ENCODE measurements at regions not wholly inside any gene's neighbourhood (a gene's known extent, or its start where the extent isn't known, plus 50 kb on each side); places are given as distances from the start of the nearest gene placed in this dataset.

DNA sequence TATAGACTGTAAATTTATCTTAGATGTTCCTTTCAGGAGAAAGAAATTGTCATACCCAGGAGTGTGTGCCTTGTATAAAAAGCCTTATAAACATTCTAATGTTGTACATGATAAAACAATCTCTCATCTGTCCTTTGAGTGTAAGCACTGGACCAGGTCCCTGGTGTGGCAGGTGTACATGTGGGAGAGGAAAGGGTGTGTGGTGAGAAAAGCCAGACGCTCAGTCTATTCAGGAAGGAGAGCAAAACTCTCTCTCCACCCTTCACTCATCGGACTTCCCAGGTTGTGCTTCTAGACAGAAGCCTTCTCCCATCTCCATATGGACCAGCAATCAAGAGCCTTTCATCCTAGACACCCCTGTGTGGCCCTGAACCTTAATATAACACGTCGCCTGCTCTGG lies 154.2 kb downstream of the ESM1 start:
- H3K27ac ChIP-seq, result no peak overlapping the region
- no peak for TF ChIP-seq ZFX (IDR thresholded peaks at IDR 0.05)
- TF ChIP-seq, protein P1, sequence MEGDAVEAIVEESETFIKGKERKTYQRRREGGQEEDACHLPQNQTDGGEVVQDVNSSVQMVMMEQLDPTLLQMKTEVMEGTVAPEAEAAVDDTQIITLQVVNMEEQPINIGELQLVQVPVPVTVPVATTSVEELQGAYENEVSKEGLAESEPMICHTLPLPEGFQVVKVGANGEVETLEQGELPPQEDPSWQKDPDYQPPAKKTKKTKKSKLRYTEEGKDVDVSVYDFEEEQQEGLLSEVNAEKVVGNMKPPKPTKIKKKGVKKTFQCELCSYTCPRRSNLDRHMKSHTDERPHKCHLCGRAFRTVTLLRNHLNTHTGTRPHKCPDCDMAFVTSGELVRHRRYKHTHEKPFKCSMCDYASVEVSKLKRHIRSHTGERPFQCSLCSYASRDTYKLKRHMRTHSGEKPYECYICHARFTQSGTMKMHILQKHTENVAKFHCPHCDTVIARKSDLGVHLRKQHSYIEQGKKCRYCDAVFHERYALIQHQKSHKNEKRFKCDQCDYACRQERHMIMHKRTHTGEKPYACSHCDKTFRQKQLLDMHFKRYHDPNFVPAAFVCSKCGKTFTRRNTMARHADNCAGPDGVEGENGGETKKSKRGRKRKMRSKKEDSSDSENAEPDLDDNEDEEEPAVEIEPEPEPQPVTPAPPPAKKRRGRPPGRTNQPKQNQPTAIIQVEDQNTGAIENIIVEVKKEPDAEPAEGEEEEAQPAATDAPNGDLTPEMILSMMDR (conservative IDR thresholded peaks at IDR 0.05), result no peak

DNA sequence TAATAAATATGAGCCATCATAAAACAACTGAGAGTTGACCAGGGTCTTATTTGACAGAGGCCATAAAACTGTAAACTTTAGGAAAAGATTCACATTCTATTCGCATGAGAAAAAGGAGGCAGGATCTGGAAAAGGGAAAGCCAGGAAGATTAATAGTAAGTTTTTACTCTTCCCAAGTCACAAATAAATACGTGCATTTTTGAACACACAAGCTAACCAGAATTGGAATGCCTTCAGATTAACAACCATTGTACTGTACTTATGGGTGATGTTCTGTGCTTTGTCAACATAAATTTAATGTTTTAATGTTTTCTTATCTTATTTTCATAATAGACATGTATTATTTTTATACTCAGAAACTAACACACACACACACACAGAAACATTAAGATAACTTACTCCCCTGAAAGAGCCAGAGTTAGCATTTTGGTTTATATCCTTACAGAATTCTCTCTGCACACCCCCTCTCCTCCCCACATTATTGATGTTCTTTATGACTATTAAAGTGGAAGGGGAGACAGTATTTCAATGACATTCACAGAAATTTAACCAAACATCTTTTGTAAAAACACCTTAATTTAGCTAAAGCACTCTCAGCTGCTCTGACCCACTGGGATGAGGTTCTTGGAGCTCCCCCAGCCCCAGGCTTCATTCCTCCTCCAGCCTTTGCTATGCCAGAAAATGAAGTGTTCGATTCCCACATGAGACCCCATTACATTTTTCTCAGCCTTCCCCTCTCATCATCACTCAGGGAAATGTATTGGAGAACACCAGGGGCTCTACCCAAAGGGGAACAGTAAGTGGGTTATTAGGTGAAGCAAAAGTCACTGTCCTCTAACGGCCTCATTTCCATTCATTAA lies 155.5 kb downstream of the ESM1 start:
- H3K27ac ChIP-seq, result no peak overlapping the region
- TF ChIP-seq, protein P1 (conservative IDR thresholded peaks at IDR 0.05), result no peak
- no peak for TF ChIP-seq ZFX (IDR thresholded peaks at IDR 0.05)

DNA sequence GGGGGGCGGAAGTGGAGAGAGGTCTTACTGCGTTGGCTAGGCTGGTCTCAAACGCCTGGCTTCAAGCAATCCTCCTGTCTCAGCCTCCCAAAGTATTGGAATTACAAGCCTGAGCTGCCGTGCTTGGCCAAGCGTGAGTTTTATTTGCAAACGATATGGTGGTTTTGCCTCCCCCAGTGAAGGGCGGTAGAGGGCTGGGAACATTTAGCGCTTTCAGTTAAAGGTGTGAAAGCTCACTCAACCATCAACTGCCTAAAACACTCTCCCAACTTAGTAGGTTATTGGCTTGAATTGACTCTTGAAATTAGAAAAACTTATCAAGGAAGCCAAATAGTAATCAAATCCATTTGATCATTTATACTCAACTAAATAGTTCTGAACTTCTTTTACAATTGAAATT lies 156.3 kb downstream of the ESM1 start:
- no peak for TF ChIP-seq ZFX (IDR thresholded peaks at IDR 0.05)
- TF ChIP-seq, protein P1 (conservative IDR thresholded peaks at IDR 0.05), result no peak
- no peak overlapping the region for H3K27ac ChIP-seq

DNA sequence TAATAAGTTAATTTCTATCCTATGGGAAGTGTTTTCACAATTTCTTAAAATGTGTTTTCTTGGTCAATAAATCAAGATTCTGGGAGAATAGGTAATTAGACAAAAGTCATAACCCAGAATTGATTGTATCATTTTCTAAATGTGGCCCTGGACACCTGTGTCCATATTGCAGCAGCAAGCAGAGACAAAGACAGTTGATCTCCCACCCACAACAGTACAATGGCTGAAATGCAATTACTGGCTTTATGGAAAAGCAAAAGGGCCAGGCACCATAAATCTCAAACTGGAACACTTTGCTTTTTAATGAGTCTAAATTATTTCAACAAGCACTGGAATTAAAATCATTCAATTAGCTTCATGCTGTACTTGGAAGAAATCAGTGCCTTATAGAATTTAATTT lies 157.2 kb downstream of the ESM1 start:
- no peak for TF ChIP-seq ZFX (IDR thresholded peaks at IDR 0.05)
- TF ChIP-seq, protein P1 (conservative IDR thresholded peaks at IDR 0.05), result no peak

DNA sequence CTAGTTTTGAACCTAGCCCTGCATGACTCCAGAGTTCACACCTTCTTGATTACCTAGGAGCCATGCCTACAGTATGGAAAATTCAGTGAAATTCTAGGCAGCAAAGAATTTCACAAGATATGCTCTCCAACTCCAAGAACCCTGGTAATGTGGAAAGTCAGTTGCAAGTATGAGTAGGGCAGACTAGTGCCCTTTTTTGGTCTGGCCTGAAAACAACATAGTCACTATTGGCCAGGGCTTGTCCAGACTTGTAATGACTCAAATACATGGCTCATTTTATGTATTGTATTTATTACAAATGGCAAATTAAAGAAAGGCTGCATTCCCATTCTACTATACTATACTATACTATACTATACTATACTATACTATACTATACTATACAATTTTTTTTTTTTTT lies 160.4 kb downstream of the ESM1 start:
- no peak overlapping the region for H3K27ac ChIP-seq
- TF ChIP-seq, protein P1 (conservative IDR thresholded peaks at IDR 0.05), result no peak
- TF ChIP-seq ZFX (IDR thresholded peaks at IDR 0.05), result no peak

More for the DNA sequence above, 157.2 kb downstream of the ESM1 start:
- no peak overlapping the region for H3K27ac ChIP-seq

DNA sequence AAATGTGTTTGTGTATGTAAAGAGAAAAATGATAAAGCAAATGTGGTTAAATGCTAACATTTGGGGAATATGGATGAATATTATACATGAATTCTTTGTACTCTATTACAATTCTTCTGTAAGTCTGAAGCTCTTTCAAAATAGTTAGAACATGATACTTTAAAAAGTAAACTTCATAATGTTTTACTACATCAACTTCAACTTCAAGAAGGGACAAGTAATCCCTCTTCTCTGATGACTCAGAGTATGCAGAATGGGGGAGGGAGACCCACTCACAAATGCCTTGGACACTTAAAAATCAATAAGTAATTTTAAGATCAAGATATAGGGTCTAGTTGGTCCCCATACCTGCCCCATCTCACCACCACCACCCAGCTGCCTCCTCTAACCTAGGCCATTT lies 162.4 kb downstream of the ESM1 start:
- TF ChIP-seq, protein P1 (conservative IDR thresholded peaks at IDR 0.05), result no peak
- no peak for TF ChIP-seq ZFX (IDR thresholded peaks at IDR 0.05)
- no peak overlapping the region for H3K27ac ChIP-seq

DNA sequence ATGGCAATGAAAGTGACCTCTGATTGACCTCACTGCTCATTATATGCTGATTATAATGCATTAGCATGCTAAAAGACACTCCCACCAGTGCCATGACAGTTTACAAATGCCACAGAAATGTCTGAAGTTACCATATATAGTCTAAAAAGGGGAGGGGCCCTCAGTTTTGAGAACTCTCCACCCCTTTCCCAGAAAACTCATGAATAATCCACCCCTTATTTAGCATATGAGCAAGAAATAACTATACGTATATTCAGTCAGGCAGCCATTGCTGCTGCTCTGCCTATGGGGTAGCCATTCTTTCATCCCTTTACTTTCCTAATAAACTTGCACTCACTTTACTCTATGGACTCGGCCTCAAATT lies 163.1 kb downstream of the ESM1 start:
- TF ChIP-seq, protein P1 (conservative IDR thresholded peaks at IDR 0.05), result no peak
- no peak for TF ChIP-seq ZFX (IDR thresholded peaks at IDR 0.05)
- H3K27ac ChIP-seq, result no peak overlapping the region
